ENCODE measurements at regions not wholly inside any gene's neighbourhood (a gene's known extent, or its start where the extent isn't known, plus 50 kb on each side); places are given as distances from the start of the nearest gene placed in this dataset.

DNA sequence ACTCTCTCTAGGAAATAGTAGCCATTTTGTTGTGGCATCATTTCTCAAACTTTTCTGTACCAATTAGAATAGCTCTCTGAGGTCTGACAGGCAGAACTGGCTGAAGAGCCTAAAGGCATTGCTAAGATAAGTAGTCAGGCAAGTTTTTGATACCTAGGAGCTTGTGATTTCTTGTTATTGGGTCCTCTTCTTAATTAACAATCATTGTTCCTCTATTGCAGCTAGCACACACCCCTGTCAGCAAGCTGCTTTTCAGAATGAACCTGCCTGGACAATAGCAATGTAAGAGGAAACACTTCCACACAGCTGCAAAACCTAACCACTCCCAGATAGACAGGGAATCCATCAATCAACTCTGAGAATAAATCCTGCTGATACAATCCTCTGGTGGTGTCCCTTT, 403.9 kb upstream of the TBL1XR1 start:
- TF ChIP-seq CSDC2 (CRISPR knock-in tag; IDR thresholded peaks at IDR 0.05) (no peak), ISL1 (CRISPR knock-in tag; IDR thresholded peaks at IDR 0.05) (no peak), GLIS3 (CRISPR knock-in tag; IDR thresholded peaks at IDR 0.05) (no peak), ZFP3 (CRISPR knock-in tag; IDR thresholded peaks at IDR 0.05) (no peak), ESRRG (CRISPR knock-in tag; IDR thresholded peaks at IDR 0.05) (no peak), TOX (CRISPR knock-in tag; IDR thresholded peaks at IDR 0.05; ENCODE audit: borderline replicate concordance) (no peak), OSR1 (CRISPR knock-in tag; IDR thresholded peaks at IDR 0.05) (no peak), TCF4 (CRISPR knock-in tag; IDR thresholded peaks at IDR 0.05; ENCODE audit: borderline replicate concordance) (no peak), SNAI2 (CRISPR knock-in tag; IDR thresholded peaks at IDR 0.05) (no peak), ZNF565 (CRISPR knock-in tag; conservative IDR thresholded peaks at IDR 0.05; ENCODE audit: low read depth) (no peak)
- TF ChIP-seq, protein P1, sequence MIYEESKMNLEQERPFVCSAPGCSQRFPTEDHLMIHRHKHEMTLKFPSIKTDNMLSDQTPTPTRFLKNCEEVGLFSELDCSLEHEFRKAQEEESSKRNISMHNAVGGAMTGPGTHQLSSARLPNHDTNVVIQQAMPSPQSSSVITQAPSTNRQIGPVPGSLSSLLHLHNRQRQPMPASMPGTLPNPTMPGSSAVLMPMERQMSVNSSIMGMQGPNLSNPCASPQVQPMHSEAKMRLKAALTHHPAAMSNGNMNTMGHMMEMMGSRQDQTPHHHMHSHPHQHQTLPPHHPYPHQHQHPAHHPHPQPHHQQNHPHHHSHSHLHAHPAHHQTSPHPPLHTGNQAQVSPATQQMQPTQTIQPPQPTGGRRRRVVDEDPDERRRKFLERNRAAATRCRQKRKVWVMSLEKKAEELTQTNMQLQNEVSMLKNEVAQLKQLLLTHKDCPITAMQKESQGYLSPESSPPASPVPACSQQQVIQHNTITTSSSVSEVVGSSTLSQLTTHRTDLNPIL (CRISPR knock-in tag; IDR thresholded peaks at IDR 0.05; ENCODE audit: low read depth) = no peak
- TF ChIP-seq, protein P2, sequence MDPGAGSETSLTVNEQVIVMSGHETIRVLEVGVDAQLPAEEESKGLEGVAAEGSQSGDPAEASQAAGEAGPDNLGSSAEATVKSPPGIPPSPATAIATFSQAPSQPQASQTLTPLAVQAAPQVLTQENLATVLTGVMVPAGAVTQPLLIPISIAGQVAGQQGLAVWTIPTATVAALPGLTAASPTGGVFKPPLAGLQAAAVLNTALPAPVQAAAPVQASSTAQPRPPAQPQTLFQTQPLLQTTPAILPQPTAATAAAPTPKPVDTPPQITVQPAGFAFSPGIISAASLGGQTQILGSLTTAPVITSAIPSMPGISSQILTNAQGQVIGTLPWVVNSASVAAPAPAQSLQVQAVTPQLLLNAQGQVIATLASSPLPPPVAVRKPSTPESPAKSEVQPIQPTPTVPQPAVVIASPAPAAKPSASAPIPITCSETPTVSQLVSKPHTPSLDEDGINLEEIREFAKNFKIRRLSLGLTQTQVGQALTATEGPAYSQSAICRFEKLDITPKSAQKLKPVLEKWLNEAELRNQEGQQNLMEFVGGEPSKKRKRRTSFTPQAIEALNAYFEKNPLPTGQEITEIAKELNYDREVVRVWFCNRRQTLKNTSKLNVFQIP (CRISPR knock-in tag; IDR thresholded peaks at IDR 0.05; ENCODE audit: borderline replicate concordance, low read depth) = no peak
- no peak for ATAC-seq

DNA sequence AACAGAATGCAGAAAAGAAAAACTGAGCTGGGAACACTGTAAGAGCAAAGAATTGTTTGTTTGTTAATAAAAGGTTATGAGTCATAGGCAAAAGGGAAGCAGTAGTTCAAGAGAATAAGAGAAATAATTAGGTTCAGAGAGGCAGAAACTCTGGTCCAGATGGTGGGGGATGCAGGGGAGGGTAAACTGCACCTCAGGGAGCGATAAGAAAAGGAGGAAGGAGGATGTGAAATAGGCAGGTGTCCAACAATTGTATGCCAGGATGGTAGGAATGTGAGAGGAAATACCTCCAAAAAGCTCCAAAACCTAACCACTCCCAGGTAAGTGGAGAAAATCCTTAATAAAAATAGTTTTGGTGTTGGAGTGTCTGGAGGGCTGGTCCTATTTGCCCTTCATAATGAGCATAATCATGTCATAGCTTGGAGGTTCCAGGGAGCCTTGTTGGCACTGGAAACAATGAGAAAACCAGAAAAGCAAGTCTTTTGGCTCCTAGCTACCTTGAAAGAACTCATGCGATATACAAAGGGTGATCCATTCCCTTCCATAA, 405.4 kb upstream of the TBL1XR1 start:
- TF ChIP-seq ESRRG (CRISPR knock-in tag; IDR thresholded peaks at IDR 0.05) (no peak), RARB (CRISPR knock-in tag; IDR thresholded peaks at IDR 0.05) (no peak), BACH2 (CRISPR knock-in tag; IDR thresholded peaks at IDR 0.05; ENCODE audit: borderline replicate concordance) (no peak), ARNTL (CRISPR knock-in tag; IDR thresholded peaks at IDR 0.05; ENCODE audit: borderline replicate concordance, low read depth) (no peak), ZNF565 (CRISPR knock-in tag; conservative IDR thresholded peaks at IDR 0.05; ENCODE audit: low read depth) (no peak), ZFP30 (CRISPR knock-in tag; IDR thresholded peaks at IDR 0.05) (no peak)
- TF ChIP-seq, protein P2 (CRISPR knock-in tag; IDR thresholded peaks at IDR 0.05; ENCODE audit: borderline replicate concordance, low read depth) = no peak
- no peak for ATAC-seq

GRCh38 chr3:177603148-177603603, 405.9 kb upstream of the TBL1XR1 start:
- ATAC-seq = no peak
- TF ChIP-seq ZNF70 (CRISPR knock-in tag; IDR thresholded peaks at IDR 0.05) (no peak), OSR1 (CRISPR knock-in tag; IDR thresholded peaks at IDR 0.05) (no peak)

- no peak for ATAC-seq
- TF ChIP-seq, protein P1 (CRISPR knock-in tag; IDR thresholded peaks at IDR 0.05; ENCODE audit: low read depth) = no peak
- TF ChIP-seq ZNF8 (CRISPR knock-in tag; IDR thresholded peaks at IDR 0.05) = no peak
- no peak for TF ChIP-seq GLIS3 (CRISPR knock-in tag; IDR thresholded peaks at IDR 0.05)
- TF ChIP-seq ZNF70 (CRISPR knock-in tag; IDR thresholded peaks at IDR 0.05) = no peak
- no peak for TF ChIP-seq ARNTL (CRISPR knock-in tag; IDR thresholded peaks at IDR 0.05; ENCODE audit: borderline replicate concordance, low read depth)
- peak; percentile 86 for TF ChIP-seq ISL1 (CRISPR knock-in tag; IDR thresholded peaks at IDR 0.05)
- TF ChIP-seq RARB (CRISPR knock-in tag; IDR thresholded peaks at IDR 0.05) = no peak
Observed at GRCh38 chr3:177604181-177604580, 406.9 kb upstream of the TBL1XR1 start.

GRCh38 chr3:177606891-177607290, 409.6 kb upstream of the TBL1XR1 start:
- no peak for ATAC-seq

More at GRCh38 chr3:177606891-177607290, 409.6 kb upstream of the TBL1XR1 start:
- TF ChIP-seq ARNTL (CRISPR knock-in tag; IDR thresholded peaks at IDR 0.05; ENCODE audit: borderline replicate concordance, low read depth) = no peak
- TF ChIP-seq SNAI2 (CRISPR knock-in tag; IDR thresholded peaks at IDR 0.05) = 0 out of 2 replicates have a peak, but pooled peaks have one; percentile 9
- TF ChIP-seq ZNF565 (CRISPR knock-in tag; conservative IDR thresholded peaks at IDR 0.05; ENCODE audit: low read depth) = no peak
- no peak for TF ChIP-seq TCF4 (CRISPR knock-in tag; IDR thresholded peaks at IDR 0.05; ENCODE audit: borderline replicate concordance)

Data from SK-N-SH treated with all-trans-retinoic acid at 6 μM for 48 hours (cell line).